NCI-H69 (cell line): ENCODE measurements at regions not wholly inside any gene's neighbourhood (a gene's known extent, or its start where the extent isn't known, plus 50 kb on each side); places are given as distances from the start of the nearest gene placed in this dataset.
"Not testable (repeated sequence)": the region's sequence is repeated elsewhere in the genome, so short reads cannot be mapped to it uniquely, and the experiment has no call there.

Experiments
- DNase-seq: peaks from one replicate; lab custom pipeline; 2025; lab: John Stamatoyannopoulos, UW

GRCh38 chr17:83204230-83204725, 124.9 kb downstream of the METRNL start:
- DNase-seq = no peak

DNA sequence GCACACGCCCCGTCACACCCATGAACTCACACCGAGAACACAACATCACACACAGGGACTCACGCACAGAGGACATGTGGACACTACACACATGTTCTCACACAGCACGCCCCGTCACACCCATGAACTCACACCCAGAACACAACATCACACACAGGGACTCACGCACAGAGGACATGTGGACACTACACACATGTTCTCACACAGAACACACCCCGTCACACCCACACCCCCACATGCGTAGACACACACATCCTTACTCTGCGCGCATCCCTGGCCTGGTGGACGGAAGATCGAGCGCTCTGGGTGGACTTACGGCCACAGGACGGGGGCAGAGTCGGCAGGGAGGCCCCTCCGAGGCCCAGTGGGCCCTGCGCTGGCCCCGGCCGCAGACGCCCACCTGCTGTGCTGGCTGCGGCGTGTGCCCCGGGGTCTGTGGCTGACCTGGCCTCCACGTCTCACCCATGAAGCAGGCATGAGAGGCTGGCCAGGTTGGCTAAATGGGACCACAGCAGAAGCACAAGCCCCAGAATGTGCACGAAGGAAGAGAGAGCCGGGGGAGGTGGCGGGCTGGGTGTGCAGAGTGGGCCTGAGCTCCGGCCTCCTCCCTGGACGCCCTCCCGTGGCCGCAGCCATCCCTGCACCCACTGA, 125.5 kb downstream of the METRNL start:
- DNase-seq = not testable (repeated sequence)

DNA sequence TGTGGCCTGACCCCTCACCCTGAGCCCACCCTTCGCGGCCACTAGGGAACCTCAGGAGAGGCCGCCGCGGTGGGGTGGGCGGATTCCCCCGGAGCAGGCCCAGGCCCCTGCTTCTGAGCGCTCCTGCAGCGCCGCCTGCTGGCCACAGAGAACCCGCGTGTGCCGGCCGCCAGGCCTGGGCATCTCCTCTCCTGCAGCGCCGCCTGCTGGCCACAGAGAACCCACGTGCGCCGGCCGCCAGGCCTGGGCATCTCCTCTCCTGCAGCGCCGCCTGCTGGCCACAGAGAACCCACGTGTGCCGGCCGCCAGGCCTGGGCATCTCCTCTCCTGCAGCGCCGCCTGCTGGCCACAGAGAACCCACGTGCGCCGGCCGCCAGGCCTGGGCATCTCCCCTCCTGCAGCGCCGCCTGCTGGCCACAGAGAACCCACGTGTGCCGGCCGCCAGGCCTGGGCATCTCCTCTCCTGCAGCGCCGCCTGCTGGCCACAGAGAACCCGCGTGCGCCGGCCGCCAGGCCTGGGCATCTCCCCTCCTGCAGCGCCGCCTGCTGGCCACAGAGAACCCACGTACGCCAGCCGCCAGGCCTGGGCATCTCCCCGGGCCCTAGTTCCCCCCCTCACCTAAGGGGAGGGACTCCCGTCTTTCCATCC, 126.1 kb downstream of the METRNL start:
- DNase-seq = peak; percentile 45

GRCh38 chr17:83206036-83206394, 126.6 kb downstream of the METRNL start:
- not testable (repeated sequence) for DNase-seq

- not testable (repeated sequence) for DNase-seq
Observed at GRCh38 chr17:83206819-83207588, 127.6 kb downstream of the METRNL start.

GRCh38 chr17:83247001-83247400, 167.6 kb downstream of the METRNL start:
- DNase-seq = not testable (repeated sequence)
